Natural killer cell (primary cell): ENCODE measurements at regions not wholly inside any gene's neighbourhood (a gene's known extent, or its start where the extent isn't known, plus 50 kb on each side); places are given as distances from the start of the nearest gene placed in this dataset.

Experiments used
- ATAC-seq, 3 donors: fragments of 150-1000 bp in 2 of 3; fragments of 200-7000 bp in 1 of 3; cut with Tn5 transposase; 1 replicate in 1 of 3; 2 replicates in 2 of 3; pipeline ENCODE4 v1.10.0; 2021; ENCODE audit warnings: mild to moderate bottlenecking in 2 of 3, moderate library complexity in 2 of 3
- DNase-seq, 2 donors: peaks; one replicate each; pipeline versions ENCODE4 v3.0.0 to v3.0.0-alpha.2; 2013 to 2021; ENCODE audit warnings: mixed read lengths in 1 of 2
- H3K27ac ChIP-seq: one replicate; pipeline ENCODE4 v1.5.1; 2013; ENCODE audit warnings: mild to moderate bottlenecking, low read length
- H3K27me3 ChIP-seq: one replicate; pipeline ENCODE4 v1.6.1; 2013; ENCODE audit warnings: low read length; ENCODE audit not compliant: control insufficient read depth, insufficient read depth
- H3K36me3 ChIP-seq: one replicate; pipeline ENCODE4 v1.6.1; 2013; ENCODE audit warnings: low read length; ENCODE audit not compliant: control insufficient read depth, insufficient read depth
- H3K4me1 ChIP-seq: one replicate; pipeline ENCODE4 v1.6.1; 2013; ENCODE audit warnings: low read length; ENCODE audit not compliant: control insufficient read depth, insufficient read depth
- H3K4me3 ChIP-seq: one replicate; pipeline ENCODE4 v1.5.1; 2013; ENCODE audit warnings: low read length
- H3K9me3 ChIP-seq: one replicate; pipeline ENCODE4 v1.6.1; 2013; ENCODE audit warnings: low read length; ENCODE audit not compliant: control insufficient read depth, insufficient read depth
- H3K27ac Mint-ChIP-seq, 2 donors: one replicate each; pipeline ENCODE4 v1.8.0; 2022; ENCODE audit warnings: mild to moderate bottlenecking in 2 of 2, mixed read lengths in 2 of 2, moderate library complexity in 1 of 2
- H3K27me3 Mint-ChIP-seq, 2 donors: one replicate each; pipeline ENCODE4 v1.8.0; 2022; ENCODE audit warnings: low read depth in 2 of 2, mixed read lengths in 2 of 2
- H3K36me3 Mint-ChIP-seq: one replicate; pipeline ENCODE4 v1.8.0; 2022; ENCODE audit warnings: mixed read lengths
- H3K4me1 Mint-ChIP-seq, 2 donors: one replicate each; pipeline ENCODE4 v1.8.0; 2022; ENCODE audit warnings: mixed read lengths in 2 of 2
- H3K4me3 Mint-ChIP-seq: one replicate; pipeline ENCODE4 v1.8.0; 2022; ENCODE audit warnings: mild to moderate bottlenecking, moderate library complexity, mixed read lengths
- H3K9me3 Mint-ChIP-seq, 2 donors: one replicate each; pipeline ENCODE4 v1.8.0; 2022; ENCODE audit warnings: mixed read lengths in 2 of 2
- WGBS: methylation state at CpG from one replicate; pipeline ENCODE4 v1.1.7; 2013; ENCODE audit warnings: missing lambda C conversion rate; ENCODE audit not compliant: insufficient coverage; 5-methylcytosine and 5-hydroxymethylcytosine counted together
- intact Hi-C: fragments of 100-400 bp; cut with micrococcal nuclease; formaldehyde crosslinking; loops from one replicate; pipeline ENCODE4 v1.14.2; 2022
- TF ChIP-seq, protein P1 (sequence below): fragments of 200-600 bp; IDR thresholded peaks from one replicate; pipeline ENCODE4 v1.8.0; 2022; ENCODE audit warnings: antibody characterized with exemption

GRCh38 chr2:236706288-236706687 is 136.7 kb downstream of the ACKR3 start:
- H3K36me3 ChIP-seq, result no peaks in the 10 kb centered on the region
- intact Hi-C loops, result no loop called here
- Mint-ChIP-seq H3K36me3 (no peaks in the 10 kb centered on the region), H3K4me1 (no peaks in the 10 kb centered on the region), H3K27me3 (peaks cover 0 to 4% of the 10 kb centered on the region in 2 donors), H3K9me3 (no peaks in the 10 kb centered on the region), H3K27ac (no peak overlapping the region), H3K4me3 (no peak overlapping the region)
- ATAC-seq, result no peak
- no peak for DNase-seq
- H3K4me1 ChIP-seq, result no peaks in the 10 kb centered on the region
- no peak overlapping the region for H3K4me3 ChIP-seq
- H3K27me3 ChIP-seq, result no peaks in the 10 kb centered on the region
- TF ChIP-seq, protein P1, sequence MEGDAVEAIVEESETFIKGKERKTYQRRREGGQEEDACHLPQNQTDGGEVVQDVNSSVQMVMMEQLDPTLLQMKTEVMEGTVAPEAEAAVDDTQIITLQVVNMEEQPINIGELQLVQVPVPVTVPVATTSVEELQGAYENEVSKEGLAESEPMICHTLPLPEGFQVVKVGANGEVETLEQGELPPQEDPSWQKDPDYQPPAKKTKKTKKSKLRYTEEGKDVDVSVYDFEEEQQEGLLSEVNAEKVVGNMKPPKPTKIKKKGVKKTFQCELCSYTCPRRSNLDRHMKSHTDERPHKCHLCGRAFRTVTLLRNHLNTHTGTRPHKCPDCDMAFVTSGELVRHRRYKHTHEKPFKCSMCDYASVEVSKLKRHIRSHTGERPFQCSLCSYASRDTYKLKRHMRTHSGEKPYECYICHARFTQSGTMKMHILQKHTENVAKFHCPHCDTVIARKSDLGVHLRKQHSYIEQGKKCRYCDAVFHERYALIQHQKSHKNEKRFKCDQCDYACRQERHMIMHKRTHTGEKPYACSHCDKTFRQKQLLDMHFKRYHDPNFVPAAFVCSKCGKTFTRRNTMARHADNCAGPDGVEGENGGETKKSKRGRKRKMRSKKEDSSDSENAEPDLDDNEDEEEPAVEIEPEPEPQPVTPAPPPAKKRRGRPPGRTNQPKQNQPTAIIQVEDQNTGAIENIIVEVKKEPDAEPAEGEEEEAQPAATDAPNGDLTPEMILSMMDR, result no peak
- 94% methylated on average over 7 of the region's 7 CpGs for WGBS
- H3K9me3 ChIP-seq, result no peaks in the 10 kb centered on the region
- H3K27ac ChIP-seq, result no peak overlapping the region

DNA sequence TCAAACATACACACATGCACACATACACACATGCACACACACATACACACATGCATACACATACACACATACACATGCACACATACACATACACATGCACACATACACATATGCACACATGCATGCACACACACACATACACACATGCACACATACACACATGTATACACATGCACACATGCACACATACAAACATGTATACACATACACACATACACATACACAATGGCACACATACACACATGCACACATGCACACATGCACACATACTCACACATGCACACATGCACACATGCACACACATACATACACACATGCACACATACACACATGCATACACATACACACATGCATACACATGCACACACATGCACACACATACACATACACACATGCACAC is 137.2 kb downstream of the ACKR3 start:
- Mint-ChIP-seq H3K9me3 (no peaks in the 10 kb centered on the region), H3K36me3 (no peaks in the 10 kb centered on the region), H3K27ac (no peak overlapping the region), H3K27me3 (peaks cover 0 to 4% of the 10 kb centered on the region in 2 donors), H3K4me3 (no peak overlapping the region), H3K4me1 (no peaks in the 10 kb centered on the region)
- ATAC-seq (no peak), DNase-seq (no peak)
- no peak overlapping the region for H3K4me3 ChIP-seq
- no peaks in the 10 kb centered on the region for H3K36me3 ChIP-seq
- no peaks in the 10 kb centered on the region for H3K27me3 ChIP-seq
- no peaks in the 10 kb centered on the region for H3K9me3 ChIP-seq
- no peak overlapping the region for H3K27ac ChIP-seq
- intact Hi-C loops, result no loop called here
- TF ChIP-seq, protein P1, result no peak
- H3K4me1 ChIP-seq, result no peaks in the 10 kb centered on the region

DNA sequence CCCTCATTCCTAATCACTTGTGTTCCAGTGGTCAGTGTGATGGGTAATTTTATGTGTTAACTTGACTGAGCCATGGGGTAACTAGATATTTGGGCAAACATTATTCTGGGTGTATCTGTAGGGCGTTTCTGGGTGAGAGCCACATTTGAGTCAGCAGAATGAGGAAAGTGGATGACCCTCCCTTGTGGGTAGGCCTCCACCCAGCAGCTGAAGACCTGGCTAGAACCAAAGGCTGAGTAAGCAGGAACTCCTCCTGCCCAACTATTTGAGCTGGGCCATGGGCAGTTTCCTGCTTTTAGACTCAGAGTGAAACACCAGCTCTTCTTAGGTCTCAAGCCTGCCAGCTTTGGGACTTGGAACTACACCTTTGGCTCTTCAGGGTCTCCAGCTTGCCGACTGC is 141.8 kb downstream of the ACKR3 start:
- Mint-ChIP-seq H3K9me3 (no peaks in the 10 kb centered on the region), H3K27ac (no peak overlapping the region), H3K4me3 (no peak overlapping the region), H3K27me3 (peaks cover 10 to 13% of the 10 kb centered on the region in 2 donors), H3K36me3 (no peaks in the 10 kb centered on the region), H3K4me1 (no peaks in the 10 kb centered on the region)
- DNase-seq (no peak), ATAC-seq (peak in 1 of 3 donors; percentile 26)
- no peaks in the 10 kb centered on the region for H3K4me1 ChIP-seq
- H3K4me3 ChIP-seq, result no peak overlapping the region
- no peaks in the 10 kb centered on the region for H3K9me3 ChIP-seq
- no peaks in the 10 kb centered on the region for H3K36me3 ChIP-seq
- H3K27ac ChIP-seq, result no peak overlapping the region
- H3K27me3 ChIP-seq, result no peaks in the 10 kb centered on the region
- intact Hi-C loops, result no loop called here
- TF ChIP-seq, protein P1, result no peak
- WGBS, result 75% methylated on average over 2 of the region's 2 CpGs

DNA sequence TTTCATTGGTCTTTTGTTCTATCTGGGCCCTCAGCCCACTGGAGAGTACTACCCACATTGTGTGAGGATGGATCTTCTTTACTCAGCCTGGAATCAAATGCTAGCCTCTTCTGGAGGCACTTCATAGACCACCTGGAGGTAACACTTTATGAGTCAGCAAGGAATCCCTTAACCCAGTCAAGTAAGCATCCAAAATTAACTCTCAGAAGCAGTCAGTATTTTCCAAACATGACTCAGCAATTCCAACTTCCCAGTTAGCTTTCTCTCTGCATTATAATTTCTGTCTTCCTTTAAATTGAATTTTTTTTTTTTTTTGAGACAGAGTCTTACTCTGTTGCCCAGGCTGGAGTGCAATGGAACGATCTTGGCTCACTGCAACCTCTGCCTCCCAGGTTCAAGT is 142.7 kb downstream of the ACKR3 start:
- Mint-ChIP-seq H3K4me3 (no peak overlapping the region), H3K36me3 (no peaks in the 10 kb centered on the region), H3K9me3 (no peaks in the 10 kb centered on the region), H3K27ac (no peak overlapping the region), H3K4me1 (no peaks in the 10 kb centered on the region), H3K27me3 (peaks cover 13 to 21% of the 10 kb centered on the region in 2 donors)
- 100% methylated on average over 1 of the region's 1 CpG for WGBS
- H3K36me3 ChIP-seq, result no peaks in the 10 kb centered on the region
- TF ChIP-seq, protein P1, result no peak
- no peaks in the 10 kb centered on the region for H3K4me1 ChIP-seq
- intact Hi-C loops, result no loop called here
- no peaks in the 10 kb centered on the region for H3K27me3 ChIP-seq
- no peak overlapping the region for H3K27ac ChIP-seq
- DNase-seq (no peak), ATAC-seq (no peak)
- no peaks in the 10 kb centered on the region for H3K9me3 ChIP-seq
- no peak overlapping the region for H3K4me3 ChIP-seq
